ENCODE measurements at regions not wholly inside any gene's neighbourhood (a gene's known extent, or its start where the extent isn't known, plus 50 kb on each side); places are given as distances from the start of the nearest gene placed in this dataset.

GRCh38 chr6:55955684-55956083 is 80.3 kb upstream of the BMP5 start (continued):
- TF ChIP-seq CREM (CRISPR knock-in tag; IDR thresholded peaks at IDR 0.05): no peak
- TF ChIP-seq USF1 (CRISPR knock-in tag; IDR thresholded peaks at IDR 0.05): no peak
- TF ChIP-seq SOX15 (CRISPR knock-in tag; IDR thresholded peaks at IDR 0.05): no peak
- no peak for TF ChIP-seq OVOL2 (CRISPR knock-in tag; IDR thresholded peaks at IDR 0.05; ENCODE audit: borderline replicate concordance)
- TF ChIP-seq RORB (CRISPR knock-in tag; IDR thresholded peaks at IDR 0.05): no peak

GRCh38 chr6:55954436-55954835 is 79.0 kb upstream of the BMP5 start:
- peaks cover 15% of the 10 kb centered on the region for H3K36me3 Mint-ChIP-seq
- POLR2A ChIA-PET: no interaction called here
- CTCF ChIA-PET: no interaction called here
- ATAC-seq: no peak
- TF ChIP-seq TCF7 (CRISPR knock-in tag; IDR thresholded peaks at IDR 0.05; ENCODE audit: low read depth) (no peak), SP1 (CRISPR knock-in tag; conservative IDR thresholded peaks at IDR 0.05) (no peak), FOXK1 (CRISPR knock-in tag; IDR thresholded peaks at IDR 0.05) (no peak), ZNF121 (CRISPR knock-in tag; IDR thresholded peaks at IDR 0.05) (no peak), ZNF396 (CRISPR knock-in tag; IDR thresholded peaks at IDR 0.05; ENCODE audit: borderline replicate concordance) (no peak), E2F4 (CRISPR knock-in tag; IDR thresholded peaks at IDR 0.05; ENCODE audit: borderline replicate concordance, low read depth) (no peak), STAT6 (CRISPR knock-in tag; conservative IDR thresholded peaks at IDR 0.05; ENCODE audit: low read depth) (no peak), GABPB1 (CRISPR knock-in tag; IDR thresholded peaks at IDR 0.05) (no peak), SMAD4 (CRISPR knock-in tag; IDR thresholded peaks at IDR 0.05) (no peak), KAT7 (CRISPR knock-in tag; IDR thresholded peaks at IDR 0.05; ENCODE audit: borderline replicate concordance) (no peak), MAX (CRISPR knock-in tag; IDR thresholded peaks at IDR 0.05) (no peak), ZNF416 (CRISPR knock-in tag; IDR thresholded peaks at IDR 0.05) (no peak), ZBTB21 (CRISPR knock-in tag; IDR thresholded peaks at IDR 0.05; ENCODE audit: borderline replicate concordance) (no peak), ZNF317 (CRISPR knock-in tag; IDR thresholded peaks at IDR 0.05; ENCODE audit: borderline replicate concordance, low read depth) (no peak), SMAD3 (CRISPR knock-in tag; IDR thresholded peaks at IDR 0.05; ENCODE audit: borderline replicate concordance) (no peak)
- TF ChIP-seq, protein P1, sequence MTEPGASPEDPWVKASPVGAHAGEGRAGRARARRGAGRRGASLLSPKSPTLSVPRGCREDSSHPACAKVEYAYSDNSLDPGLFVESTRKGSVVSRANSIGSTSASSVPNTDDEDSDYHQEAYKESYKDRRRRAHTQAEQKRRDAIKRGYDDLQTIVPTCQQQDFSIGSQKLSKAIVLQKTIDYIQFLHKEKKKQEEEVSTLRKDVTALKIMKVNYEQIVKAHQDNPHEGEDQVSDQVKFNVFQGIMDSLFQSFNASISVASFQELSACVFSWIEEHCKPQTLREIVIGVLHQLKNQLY (CRISPR knock-in tag; IDR thresholded peaks at IDR 0.05): no peak
- TF ChIP-seq, protein P2, sequence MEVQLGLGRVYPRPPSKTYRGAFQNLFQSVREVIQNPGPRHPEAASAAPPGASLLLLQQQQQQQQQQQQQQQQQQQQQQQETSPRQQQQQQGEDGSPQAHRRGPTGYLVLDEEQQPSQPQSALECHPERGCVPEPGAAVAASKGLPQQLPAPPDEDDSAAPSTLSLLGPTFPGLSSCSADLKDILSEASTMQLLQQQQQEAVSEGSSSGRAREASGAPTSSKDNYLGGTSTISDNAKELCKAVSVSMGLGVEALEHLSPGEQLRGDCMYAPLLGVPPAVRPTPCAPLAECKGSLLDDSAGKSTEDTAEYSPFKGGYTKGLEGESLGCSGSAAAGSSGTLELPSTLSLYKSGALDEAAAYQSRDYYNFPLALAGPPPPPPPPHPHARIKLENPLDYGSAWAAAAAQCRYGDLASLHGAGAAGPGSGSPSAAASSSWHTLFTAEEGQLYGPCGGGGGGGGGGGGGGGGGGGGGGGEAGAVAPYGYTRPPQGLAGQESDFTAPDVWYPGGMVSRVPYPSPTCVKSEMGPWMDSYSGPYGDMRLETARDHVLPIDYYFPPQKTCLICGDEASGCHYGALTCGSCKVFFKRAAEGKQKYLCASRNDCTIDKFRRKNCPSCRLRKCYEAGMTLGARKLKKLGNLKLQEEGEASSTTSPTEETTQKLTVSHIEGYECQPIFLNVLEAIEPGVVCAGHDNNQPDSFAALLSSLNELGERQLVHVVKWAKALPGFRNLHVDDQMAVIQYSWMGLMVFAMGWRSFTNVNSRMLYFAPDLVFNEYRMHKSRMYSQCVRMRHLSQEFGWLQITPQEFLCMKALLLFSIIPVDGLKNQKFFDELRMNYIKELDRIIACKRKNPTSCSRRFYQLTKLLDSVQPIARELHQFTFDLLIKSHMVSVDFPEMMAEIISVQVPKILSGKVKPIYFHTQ (CRISPR knock-in tag; IDR thresholded peaks at IDR 0.05): no peak
- DNase-seq (ENCODE audit: low spot score): no peak
- peaks cover 18% of the 10 kb centered on the region for H3K4me1 Mint-ChIP-seq
- no peak overlapping the region for H3K4me3 Mint-ChIP-seq
- H3K27me3 Mint-ChIP-seq (ENCODE audit: low read depth): no peaks in the 10 kb centered on the region
- H3K27ac Mint-ChIP-seq: no peak overlapping the region
- H3K9me3 Mint-ChIP-seq: peaks cover 12% of the 10 kb centered on the region

Data from WTC11 (cell line).